B cell (primary cell): ENCODE measurements at regions not wholly inside any gene's neighbourhood (a gene's known extent, or its start where the extent isn't known, plus 50 kb on each side); places are given as distances from the start of the nearest gene placed in this dataset.

Experiments
- ATAC-seq: fragments of 200-7000 bp; cut with Tn5 transposase; one replicate; pipeline ENCODE4 v1.10.0; 2021; ENCODE audit warnings: low read depth, mild to moderate bottlenecking, moderate number of reproducible peaks, moderate library complexity
- CTCF ChIA-PET: fragments of 350-600 bp; sonication (Branson Sonifier 250); formaldehyde crosslinking; loops from one replicate; lab custom pipeline; 2021; ENCODE audit warnings: antibody characterized with exemption, inconsistent platforms; lab: Charles Lee
- POLR2A ChIA-PET: fragments of 350-600 bp; sonication (Branson Sonifier 250); formaldehyde crosslinking; loops from one replicate; lab custom pipeline; 2021; ENCODE audit warnings: antibody characterized with exemption; lab: Charles Lee
- DNase-seq: peaks from one replicate; pipeline ENCODE4 v3.0.0; 2013
- H2AFZ ChIP-seq: 2 replicates; pipeline ENCODE4 v1.6.1; 2012; ENCODE audit warnings: mild to moderate bottlenecking, low read depth, low read length; ENCODE audit not compliant: insufficient read depth, poor library complexity, severe bottlenecking
- H3K27ac ChIP-seq, 2 donors: 1 replicate in 1 of 2; 2 replicates in 1 of 2; pipeline ENCODE4 v1.5.1; 2012 to 2013; ENCODE audit warnings: low read length in 2 of 2, mild to moderate bottlenecking in 2 of 2, moderate library complexity in 1 of 2
- H3K27me3 ChIP-seq, 4 experiments: fragments of 200-600 bp in 1 of 4; sonication (generic) in 1 of 4; replicated peaks in 1 of 4; 1 replicate in 2 of 4; 2 replicates in 2 of 4; pipeline versions ENCODE4 v1.6.1 to v1.7.0; 2013 to 2016; ENCODE audit warnings: low read length in 3 of 4, mild to moderate bottlenecking in 2 of 4, mixed read lengths in 1 of 4, moderate library complexity in 1 of 4; ENCODE audit not compliant: insufficient read depth in 4 of 4, control insufficient read depth in 3 of 4; ENCODE audit errors: control extremely low read depth in 1 of 4
- H3K36me3 ChIP-seq, 2 experiments: replicated peaks in 1 of 2; 1 replicate in 1 of 2; 2 replicates in 1 of 2; pipeline versions ENCODE4 v1.6.1 to v1.7.1; 2013; ENCODE audit warnings: low read length in 1 of 2; ENCODE audit not compliant: insufficient read depth in 2 of 2, control insufficient read depth in 1 of 2; ENCODE audit errors: control extremely low read depth in 1 of 2, extremely low read depth in 1 of 2
- H3K4me1 ChIP-seq, 2 donors: fragments of 200-600 bp in 1 of 2; sonication (generic) in 1 of 2; 1 replicate in 1 of 2; 2 replicates in 1 of 2; pipeline versions ENCODE4 v1.5.1 to v1.6.1; 2013 to 2017; ENCODE audit warnings: low read length in 2 of 2; ENCODE audit not compliant: control insufficient read depth in 2 of 2, insufficient read depth in 2 of 2
- H3K4me2 ChIP-seq: replicated peaks from 2 replicates; pipeline ENCODE3; 2012; ENCODE audit warnings: mild to moderate bottlenecking, low read depth, low read length; ENCODE audit not compliant: poor library complexity, severe bottlenecking
- H3K4me3 ChIP-seq, 5 experiments: fragments of 200-600 bp in 1 of 5; sonication (generic) in 1 of 5; 1 replicate in 3 of 5; 2 replicates in 2 of 5; pipeline versions ENCODE4 v1.5.1 to v1.7.0; 2011 to 2016; ENCODE audit warnings: low read length in 4 of 5, mild to moderate bottlenecking in 4 of 5, low read depth in 2 of 5, control low read depth in 1 of 5, moderate library complexity in 1 of 5; ENCODE audit not compliant: insufficient read depth in 1 of 5; ENCODE audit errors: control extremely low read depth in 1 of 5, extremely low read depth in 1 of 5
- H3K79me2 ChIP-seq: fragments of 200-600 bp; sonication (generic); one replicate; pipeline ENCODE4 v1.6.0; 2016; ENCODE audit warnings: low read length; ENCODE audit not compliant: control insufficient read depth, insufficient read depth
- H3K9ac ChIP-seq: fragments of 200-600 bp; sonication (generic); 2 replicates; pipeline ENCODE4 v1.6.1; 2017; ENCODE audit warnings: mild to moderate bottlenecking, low read length, moderate library complexity
- H3K9me3 ChIP-seq, 3 donors: one replicate each; pipeline versions ENCODE4 v1.6.1 to v1.7.1; 2013; ENCODE audit warnings: low read length in 2 of 3; ENCODE audit not compliant: control insufficient read depth in 2 of 3, insufficient read depth in 1 of 3; ENCODE audit errors: control extremely low read depth in 1 of 3
- H4K20me1 ChIP-seq: 2 replicates; pipeline ENCODE4 v1.6.0; 2012; ENCODE audit warnings: mild to moderate bottlenecking, low read length; ENCODE audit not compliant: insufficient read depth, control insufficient read depth, poor library complexity, severe bottlenecking
- H3K27ac Mint-ChIP-seq: one replicate; pipeline ENCODE4 v1.8.0; 2021; ENCODE audit warnings: mixed read lengths
- H3K27me3 Mint-ChIP-seq: one replicate; pipeline ENCODE4 v1.8.0; 2021; ENCODE audit warnings: mixed read lengths
- H3K4me1 Mint-ChIP-seq: one replicate; pipeline ENCODE4 v1.8.0; 2021; ENCODE audit warnings: mixed read lengths
- H3K4me3 Mint-ChIP-seq: one replicate; pipeline ENCODE4 v1.8.0; 2021; ENCODE audit warnings: mixed read lengths
- H3K9me3 Mint-ChIP-seq: one replicate; pipeline ENCODE4 v1.8.0; 2022; ENCODE audit warnings: mixed read lengths; ENCODE audit not compliant: insufficient read depth
- CTCF ChIP-seq: fragments of 200-600 bp; IDR thresholded peaks from one replicate; pipeline ENCODE4 v1.8.0; 2022; ENCODE audit warnings: antibody characterized with exemption, mild to moderate bottlenecking
- EZH2 ChIP-seq: IDR thresholded peaks from 2 replicates; pipeline ENCODE4 v1.6.1; 2012; ENCODE audit warnings: borderline replicate concordance, low read depth, mild to moderate bottlenecking, moderate library complexity, low read length; ENCODE audit not compliant: insufficient read depth, poor library complexity, severe bottlenecking
- WGBS: methylation state at CpG from one replicate; pipeline ENCODE4 v1.1.5; 2013; ENCODE audit warnings: missing lambda C conversion rate; ENCODE audit not compliant: insufficient coverage; 5-methylcytosine and 5-hydroxymethylcytosine counted together
- intact Hi-C: fragments of 100-400 bp; cut with micrococcal nuclease; formaldehyde crosslinking; loops from one replicate; pipeline ENCODE4 v1.10.0; 2022

GRCh38 chr1:55578646-55579045 is 363.5 kb upstream of the USP24 start:
- no peak for TF ChIP-seq CTCF
- TF ChIP-seq EZH2 = no peak
- H3K27me3 ChIP-seq = no peaks in the 10 kb centered on the region
- no peaks in the 10 kb centered on the region for H4K20me1 ChIP-seq
- Mint-ChIP-seq H3K27ac (no peak overlapping the region), H3K4me3 (no peak overlapping the region), H3K4me1 (no peaks in the 10 kb centered on the region), H3K9me3 (no peaks in the 10 kb centered on the region), H3K27me3 (peaks cover 8% of the 10 kb centered on the region)
- no peaks in the 10 kb centered on the region for H3K79me2 ChIP-seq
- peaks cover 0 to 3% (median 0%) of the 10 kb centered on the region in 3 donors for H3K9me3 ChIP-seq
- 71% methylated on average over 1 of the region's 1 CpG for WGBS
- H3K36me3 ChIP-seq = no peaks in the 10 kb centered on the region
- H3K9ac ChIP-seq = no peak overlapping the region
- intact Hi-C loops = no loop called here
- no peak overlapping the region for H2AFZ ChIP-seq
- H3K27ac ChIP-seq = no peak overlapping the region
- no peak overlapping the region for H3K4me2 ChIP-seq
- no peaks in the 10 kb centered on the region for H3K4me1 ChIP-seq
- ATAC-seq (no peak), DNase-seq (no peak)
- no peak overlapping the region for H3K4me3 ChIP-seq
- POLR2A ChIA-PET = no interaction called here
- CTCF ChIA-PET = no interaction called here

DNA sequence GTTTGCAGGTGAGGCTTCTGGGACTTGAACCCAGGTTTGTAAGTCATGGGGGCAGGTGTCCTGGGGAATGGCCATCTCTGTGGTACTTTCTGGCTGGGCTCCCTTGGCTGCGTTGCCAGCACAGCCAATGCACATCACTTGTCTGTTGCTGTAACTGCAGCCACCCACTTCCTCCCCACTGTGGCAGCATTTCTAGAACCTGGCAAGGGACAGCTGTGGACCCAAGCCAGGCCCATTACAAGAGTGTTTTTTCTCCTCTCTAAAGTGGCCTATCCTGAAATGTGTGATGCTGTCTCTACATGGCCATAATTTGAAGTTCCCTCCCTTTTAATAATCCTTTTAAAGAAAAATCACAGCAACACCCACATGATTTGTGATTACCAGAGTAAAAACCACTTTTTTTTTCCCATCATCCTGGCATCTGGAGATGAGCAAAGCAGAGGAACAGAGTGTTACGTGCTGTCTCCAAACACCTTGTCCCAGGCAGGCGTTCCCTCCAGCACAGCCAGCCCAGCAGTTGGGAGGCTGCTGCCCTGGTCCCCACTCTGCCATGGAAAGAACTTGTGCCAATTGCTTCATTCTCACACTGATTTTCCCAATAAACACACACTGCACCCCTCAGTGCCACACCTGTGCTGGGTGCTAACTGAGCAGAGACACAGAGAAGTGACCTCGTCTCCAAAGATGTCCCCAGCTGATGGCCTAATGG is 360.6 kb upstream of the USP24 start:
- POLR2A ChIA-PET = no interaction called here
- no peaks in the 10 kb centered on the region for H3K79me2 ChIP-seq
- H3K27me3 Mint-ChIP-seq = peaks cover 4% of the 10 kb centered on the region
- whole genome bisulfite sequencing = 80% methylated on average over 4 of the region's 4 CpGs
- H3K27ac ChIP-seq = no peak overlapping the region
- H3K9ac ChIP-seq = no peak overlapping the region
- no peak overlapping the region for H3K27ac Mint-ChIP-seq
- H3K27me3 ChIP-seq = no peaks in the 10 kb centered on the region
- peaks cover 0 to 3% (median 0%) of the 10 kb centered on the region in 3 donors for H3K9me3 ChIP-seq
- no peak overlapping the region for H3K4me2 ChIP-seq
- H3K4me1 ChIP-seq = no peaks in the 10 kb centered on the region
- no peaks in the 10 kb centered on the region for H4K20me1 ChIP-seq
- intact Hi-C loops = no loop called here
- ATAC-seq (no peak), DNase-seq (no peak)
- H2AFZ ChIP-seq = no peak overlapping the region
- CTCF ChIA-PET = no interaction called here
- no peaks in the 10 kb centered on the region for H3K4me1 Mint-ChIP-seq
- no peaks in the 10 kb centered on the region for H3K9me3 Mint-ChIP-seq
- TF ChIP-seq EZH2 = no peak
- no peak for TF ChIP-seq CTCF
- no peaks in the 10 kb centered on the region for H3K36me3 ChIP-seq
- H3K4me3 Mint-ChIP-seq = no peak overlapping the region
- no peak overlapping the region for H3K4me3 ChIP-seq
